Left lung (tissue), 4 donors: ENCODE measurements at regions not wholly inside any gene's neighbourhood (a gene's known extent, or its start where the extent isn't known, plus 50 kb on each side); places are given as distances from the start of the nearest gene placed in this dataset.

Experiments used
- ATAC-seq: fragments of 200-7000 bp; cut with Tn5 transposase; one replicate; pipeline ENCODE4 v1.9.1; 2020; ENCODE audit warnings: moderate library complexity
- DNase-seq, 4 donors: peaks; one replicate each; pipeline ENCODE4 v3.0.0-alpha.2; 2013 to 2020
- H3K27ac ChIP-seq, 2 donors: fragments of 200-600 bp; sonication (generic) in 1 of 2; one replicate each; pipeline versions ENCODE4 v1.5.0 to v1.8.0; 2020 to 2021
- H3K27me3 ChIP-seq, 2 donors: fragments of 200-600 bp; sonication (generic) in 1 of 2; one replicate each; pipeline versions ENCODE4 v1.5.0 to v1.8.0; 2020 to 2021
- H3K36me3 ChIP-seq, 2 donors: fragments of 200-600 bp; sonication (generic) in 1 of 2; one replicate each; pipeline versions ENCODE4 v1.5.0 to v1.8.0; 2020 to 2021
- H3K4me1 ChIP-seq, 2 donors: fragments of 200-600 bp; one replicate each; pipeline ENCODE4 v1.8.0; 2021
- H3K4me3 ChIP-seq, 2 donors: fragments of 200-600 bp; sonication (generic) in 1 of 2; one replicate each; pipeline versions ENCODE4 v1.5.0 to v1.8.0; 2020 to 2021; ENCODE audit warnings: mild to moderate bottlenecking in 1 of 2
- H3K9me3 ChIP-seq, 2 donors: fragments of 200-600 bp; sonication (generic) in 1 of 2; one replicate each; pipeline versions ENCODE4 v1.5.0 to v1.8.0; 2020 to 2021
- intact Hi-C, 2 donors: fragments of 100-400 bp; cut with DNase I; formaldehyde crosslinking; loops; one replicate each; pipeline versions ENCODE4 v1.11.2 to v1.14.2; 2022
- TF ChIP-seq, protein P1 (sequence below), 2 donors: fragments of 200-600 bp; sonication (generic) in 1 of 2; IDR thresholded peaks; one replicate each; pipeline versions ENCODE4 v1.5.0 to v1.8.0; 2021; ENCODE audit warnings: antibody characterized with exemption in 2 of 2
- donor health status: DM: no; HTN: yes; CAD: no.
- donor health status: DM: no; HTN: no; CAD: no.

GRCh38 chr12:87246726-87247125 lies 782.5 kb downstream of the C12orf50 start:
- intact Hi-C loops: no loop called here
- ATAC-seq (no peak), DNase-seq (no peak)
- Histone ChIP-seq H3K4me3 (no peak overlapping the region), H3K27ac (no peak overlapping the region), H3K4me1 (no peaks in the 10 kb centered on the region), H3K9me3 (no peaks in the 10 kb centered on the region), H3K36me3 (no peaks in the 10 kb centered on the region), H3K27me3 (no peaks in the 10 kb centered on the region)
- TF ChIP-seq, protein P1, sequence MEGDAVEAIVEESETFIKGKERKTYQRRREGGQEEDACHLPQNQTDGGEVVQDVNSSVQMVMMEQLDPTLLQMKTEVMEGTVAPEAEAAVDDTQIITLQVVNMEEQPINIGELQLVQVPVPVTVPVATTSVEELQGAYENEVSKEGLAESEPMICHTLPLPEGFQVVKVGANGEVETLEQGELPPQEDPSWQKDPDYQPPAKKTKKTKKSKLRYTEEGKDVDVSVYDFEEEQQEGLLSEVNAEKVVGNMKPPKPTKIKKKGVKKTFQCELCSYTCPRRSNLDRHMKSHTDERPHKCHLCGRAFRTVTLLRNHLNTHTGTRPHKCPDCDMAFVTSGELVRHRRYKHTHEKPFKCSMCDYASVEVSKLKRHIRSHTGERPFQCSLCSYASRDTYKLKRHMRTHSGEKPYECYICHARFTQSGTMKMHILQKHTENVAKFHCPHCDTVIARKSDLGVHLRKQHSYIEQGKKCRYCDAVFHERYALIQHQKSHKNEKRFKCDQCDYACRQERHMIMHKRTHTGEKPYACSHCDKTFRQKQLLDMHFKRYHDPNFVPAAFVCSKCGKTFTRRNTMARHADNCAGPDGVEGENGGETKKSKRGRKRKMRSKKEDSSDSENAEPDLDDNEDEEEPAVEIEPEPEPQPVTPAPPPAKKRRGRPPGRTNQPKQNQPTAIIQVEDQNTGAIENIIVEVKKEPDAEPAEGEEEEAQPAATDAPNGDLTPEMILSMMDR (IDR thresholded peaks at IDR 0.05): no peak

GRCh38 chr12:87238466-87238865 lies 790.7 kb downstream of the C12orf50 start:
- Histone ChIP-seq H3K4me1 (no peaks in the 10 kb centered on the region), H3K9me3 (peaks cover 0 to 2% of the 10 kb centered on the region in 2 donors), H3K27me3 (no peaks in the 10 kb centered on the region), H3K36me3 (no peaks in the 10 kb centered on the region), H3K4me3 (no peak overlapping the region), H3K27ac (no peak overlapping the region)
- DNase-seq (no peak), ATAC-seq (no peak)
- intact Hi-C loops: no loop called here
- TF ChIP-seq, protein P1 (IDR thresholded peaks at IDR 0.05): no peak

GRCh38 chr12:87234898-87235297 lies 794.3 kb downstream of the C12orf50 start:
- ATAC-seq: no peak
- H3K27ac ChIP-seq: no peak overlapping the region
- no peaks in the 10 kb centered on the region for H3K4me1 ChIP-seq
- H3K27me3 ChIP-seq: no peaks in the 10 kb centered on the region
- intact Hi-C loops: no loop called here
- no peaks in the 10 kb centered on the region for H3K36me3 ChIP-seq
- no peak for DNase-seq
- H3K4me3 ChIP-seq: no peak overlapping the region
- H3K9me3 ChIP-seq: peaks cover 0 to 2% of the 10 kb centered on the region in 2 donors
- TF ChIP-seq, protein P1 (IDR thresholded peaks at IDR 0.05): no peak

DNA sequence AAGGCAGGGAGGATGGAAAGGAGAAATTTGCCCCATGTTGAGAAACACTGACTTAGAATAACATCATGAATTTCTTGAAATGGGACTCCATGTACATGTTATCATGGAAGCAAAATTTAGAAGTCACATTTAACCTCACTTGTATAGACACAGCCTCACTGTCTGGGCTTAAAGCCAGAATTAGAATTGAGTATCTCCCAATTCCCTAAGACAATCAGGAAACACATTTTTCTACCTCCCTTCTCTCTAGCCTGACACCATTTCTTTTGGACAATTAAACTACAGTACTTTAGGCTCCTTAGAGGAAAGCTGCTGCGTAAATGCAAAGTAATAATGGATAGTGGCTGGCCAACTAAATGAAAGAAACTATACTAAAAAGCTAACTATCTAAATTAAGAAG lies 795.5 kb downstream of the C12orf50 start:
- H3K27me3 ChIP-seq: no peaks in the 10 kb centered on the region
- intact Hi-C loops: no loop called here
- H3K4me3 ChIP-seq: no peak overlapping the region
- no peaks in the 10 kb centered on the region for H3K4me1 ChIP-seq
- H3K36me3 ChIP-seq: no peaks in the 10 kb centered on the region
- DNase-seq (no peak), ATAC-seq (no peak)
- H3K9me3 ChIP-seq: peaks cover 0 to 2% of the 10 kb centered on the region in 2 donors
- TF ChIP-seq, protein P1 (IDR thresholded peaks at IDR 0.05): no peak
- H3K27ac ChIP-seq: no peak overlapping the region

- TF ChIP-seq, protein P1 (IDR thresholded peaks at IDR 0.05): no peak
- intact Hi-C loops: no loop called here
- ATAC-seq: no peak
- H3K9me3 ChIP-seq: peaks cover 0 to 2% of the 10 kb centered on the region in 2 donors
- H3K4me1 ChIP-seq: no peaks in the 10 kb centered on the region
- no peak overlapping the region for H3K27ac ChIP-seq
- H3K27me3 ChIP-seq: no peaks in the 10 kb centered on the region
- no peaks in the 10 kb centered on the region for H3K36me3 ChIP-seq
- no peak for DNase-seq
- no peak overlapping the region for H3K4me3 ChIP-seq
Observed at GRCh38 chr12:87231818-87232217, 797.4 kb downstream of the C12orf50 start.
